Fibroblast of peridontal ligament (primary cell): ENCODE measurements at regions not wholly inside any gene's neighbourhood (a gene's known extent, or its start where the extent isn't known, plus 50 kb on each side); places are given as distances from the start of the nearest gene placed in this dataset.

Experiments used
- DNase-seq: peaks from one replicate; pipeline ENCODE4 v3.0.0-alpha.2; 2010; ENCODE audit errors: extremely low read depth

GRCh38 chr3:144626835-144627234, 655.2 kb downstream of the DIPK2A start:
- no peak for DNase-seq

GRCh38 chr3:144629381-144629780, 657.8 kb downstream of the DIPK2A start:
- DNase-seq, result no peak

- no peak for DNase-seq
These were observed 665.2 kb downstream of the DIPK2A start for GRCh38 chr3:144636833-144637232.

- DNase-seq, result no peak
These were observed 666.4 kb downstream of the DIPK2A start for GRCh38 chr3:144638009-144638408.

GRCh38 chr3:144643771-144644198, 672.2 kb downstream of the DIPK2A start:
- peak; percentile 77 for DNase-seq

- DNase-seq, result no peak
These were observed 673.7 kb downstream of the DIPK2A start for GRCh38 chr3:144645300-144645699.

GRCh38 chr3:144650380-144650779, 678.8 kb downstream of the DIPK2A start:
- no peak for DNase-seq

- peak; percentile 68 for DNase-seq
These were observed 681.0 kb downstream of the DIPK2A start for GRCh38 chr3:144652573-144652972.

GRCh38 chr3:144655423-144655822, 683.8 kb downstream of the DIPK2A start:
- DNase-seq, result no peak

GRCh38 chr3:144660186-144660585, 688.6 kb downstream of the DIPK2A start:
- no peak for DNase-seq

- DNase-seq, result no peak
These were observed 691.1 kb downstream of the DIPK2A start for GRCh38 chr3:144662729-144663128.

GRCh38 chr3:144663456-144664436, 692.1 kb downstream of the DIPK2A start:
- no peak for DNase-seq

- no peak for DNase-seq
These were observed 694.0 kb downstream of the DIPK2A start for GRCh38 chr3:144665567-144666053.

GRCh38 chr3:144670571-144670970, 698.9 kb downstream of the DIPK2A start:
- no peak for DNase-seq

- peak; percentile 5 for DNase-seq
These were observed 705.5 kb downstream of the DIPK2A start for GRCh38 chr3:144677103-144677502.

- no peak for DNase-seq
These were observed 711.4 kb downstream of the DIPK2A start for GRCh38 chr3:144683065-144683464.

GRCh38 chr3:144687862-144688261, 716.2 kb downstream of the DIPK2A start:
- no peak for DNase-seq

GRCh38 chr3:144692488-144692887, 720.9 kb downstream of the DIPK2A start:
- no peak for DNase-seq

- DNase-seq, result no peak
These were observed 736.8 kb downstream of the DIPK2A start for GRCh38 chr3:144708437-144708836.

GRCh38 chr3:144737281-144737680, 765.7 kb downstream of the DIPK2A start:
- DNase-seq, result no peak

GRCh38 chr3:144743225-144743668, 771.6 kb downstream of the DIPK2A start:
- no peak for DNase-seq

GRCh38 chr3:144744473-144744872, 772.9 kb downstream of the DIPK2A start:
- no peak for DNase-seq

GRCh38 chr3:144746631-144747030, 775.0 kb downstream of the DIPK2A start:
- no peak for DNase-seq
